H1 (cell line): ENCODE measurements at regions not wholly inside any gene's neighbourhood (a gene's known extent, or its start where the extent isn't known, plus 50 kb on each side); places are given as distances from the start of the nearest gene placed in this dataset.

ENCODE experiments used
- CTCF ChIA-PET: fragments of 300-600 bp; sonication (Branson Sonifier 250); formaldehyde crosslinking; loops from one replicate; lab custom pipeline; 2021; ENCODE audit not compliant: partially characterized antibody; lab: Charles Lee
- POLR2A ChIA-PET: fragments of 300-600 bp; sonication (Branson Sonifier 250); formaldehyde crosslinking; loops from one replicate; lab custom pipeline; 2021; ENCODE audit warnings: inconsistent platforms; ENCODE audit not compliant: partially characterized antibody; lab: Charles Lee
- DNase-seq, 2 experiments: peaks; one replicate each; pipeline versions ENCODE4 v3.0.0 to v3.0.0-alpha.2; 2010 to 2022; ENCODE audit warnings: low spot score in 2 of 2, low read depth in 1 of 2, mixed read lengths in 1 of 2
- FAIRE-seq: peaks from 2 replicates; lab custom pipeline; 2011; peaks lifted over from hg19 to GRCh38; lab: Jason Lieb, UNC
- H2AFZ ChIP-seq: 2 replicates; pipeline ENCODE4 v1.8.1; 2012; ENCODE audit warnings: low read length, inconsistent platforms
- H2AK5ac ChIP-seq: 2 replicates; pipeline ENCODE4 v1.6.1; 2013; ENCODE audit warnings: low read depth, low read length
- H2BK120ac ChIP-seq: replicated peaks from 2 replicates; pipeline ENCODE3; 2013; ENCODE audit warnings: low read depth, low read length, inconsistent platforms
- H2BK12ac ChIP-seq: 2 replicates; pipeline ENCODE4 v1.6.1; 2013; ENCODE audit warnings: low read depth, low read length
- H2BK15ac ChIP-seq: 2 replicates; pipeline ENCODE4 v1.6.1; 2013; ENCODE audit warnings: low read length
- H2BK20ac ChIP-seq: 2 replicates; pipeline ENCODE4 v1.6.1; 2013; ENCODE audit warnings: low read length
- H2BK5ac ChIP-seq: 2 replicates; pipeline ENCODE4 v1.6.1; 2013; ENCODE audit warnings: low read depth, low read length
- H3K14ac ChIP-seq: 2 replicates; pipeline ENCODE4 v1.6.1; 2013; ENCODE audit warnings: inconsistent platforms; ENCODE audit not compliant: insufficient read length
- H3K18ac ChIP-seq: 2 replicates; pipeline ENCODE4 v1.6.1; 2013; ENCODE audit warnings: low read length; ENCODE audit errors: extremely low read depth
- H3K23ac ChIP-seq: 2 replicates; pipeline ENCODE4 v1.6.1; 2013; ENCODE audit warnings: inconsistent platforms; ENCODE audit not compliant: insufficient read length
- H3K23me2 ChIP-seq: 2 replicates; pipeline ENCODE4 v1.6.1; 2013; ENCODE audit warnings: low read depth, low read length
- H3K27ac ChIP-seq: 2 replicates; pipeline ENCODE4 v1.6.1; 2011; ENCODE audit warnings: low read depth, low read length, inconsistent platforms
- H3K27me3 ChIP-seq, 4 experiments: replicated peaks in 1 of 4; 1 replicate in 1 of 4; 2 replicates in 3 of 4; pipeline versions ENCODE4 v1.6.1 to v1.8.1; 2011 to 2013; ENCODE audit warnings: low read length in 3 of 4, mild to moderate bottlenecking in 3 of 4, inconsistent platforms in 2 of 4, mixed read lengths in 2 of 4, moderate library complexity in 1 of 4; ENCODE audit not compliant: control insufficient read depth in 3 of 4, insufficient read depth in 3 of 4; ENCODE audit errors: extremely low read depth in 1 of 4
- H3K36me3 ChIP-seq, 4 experiments: 2 replicates each; pipeline versions ENCODE4 v1.6.1 to v1.8.1; 2011 to 2013; ENCODE audit warnings: mild to moderate bottlenecking in 4 of 4, low read length in 3 of 4, moderate library complexity in 2 of 4, control low read depth in 1 of 4, inconsistent platforms in 1 of 4; ENCODE audit not compliant: insufficient read depth in 4 of 4, control insufficient read depth in 2 of 4
- H3K4ac ChIP-seq: replicated peaks from 2 replicates; pipeline ENCODE3; 2013; ENCODE audit warnings: low read length, low read depth, mixed read lengths, inconsistent platforms; ENCODE audit not compliant: insufficient read length
- H3K4me1 ChIP-seq, 4 experiments: replicated peaks in 1 of 4; 1 replicate in 1 of 4; 2 replicates in 3 of 4; pipeline versions ENCODE4 v1.6.1 to v1.8.1; 2011 to 2013; ENCODE audit warnings: low read length in 3 of 4, inconsistent platforms in 2 of 4, mixed read lengths in 1 of 4; ENCODE audit not compliant: insufficient read depth in 4 of 4, control insufficient read depth in 3 of 4
- H3K4me2 ChIP-seq, 2 experiments: 2 replicates each; pipeline versions ENCODE4 v1.6.1 to v1.8.1; 2011 to 2013; ENCODE audit warnings: low read depth in 2 of 2, low read length in 2 of 2, control low read depth in 1 of 2, inconsistent platforms in 1 of 2, mild to moderate bottlenecking in 1 of 2; ENCODE audit not compliant: insufficient read depth in 1 of 2
- H3K4me3 ChIP-seq, 4 experiments: fragments of 200-600, 300-600 bp in 1 of 4; sonication (generic), shearing (Covaris generic), sonication (Bioruptor Twin) in 1 of 4; 2 replicates each; pipeline versions ENCODE4 v1.5.1 to v1.8.1; 2011 to 2016; ENCODE audit warnings: low read length in 4 of 4, low read depth in 3 of 4, control low read depth in 2 of 4, inconsistent platforms in 2 of 4, mild to moderate bottlenecking in 2 of 4, mixed read lengths in 1 of 4, moderate library complexity in 1 of 4; ENCODE audit not compliant: insufficient read depth in 2 of 4; ENCODE audit errors: extremely low read depth in 1 of 4
- H3K56ac ChIP-seq: replicated peaks from 2 replicates; pipeline ENCODE3; 2013; ENCODE audit warnings: low read depth, mild to moderate bottlenecking, mixed read lengths, low read length, inconsistent platforms; ENCODE audit not compliant: insufficient read length
- H3K79me1 ChIP-seq: 2 replicates; pipeline ENCODE4 v1.6.1; 2013; ENCODE audit warnings: low read depth, low read length, control low read depth
- H3K79me2 ChIP-seq, 2 experiments: 2 replicates each; pipeline versions ENCODE4 v1.6.1 to v1.8.1; 2012 to 2013; ENCODE audit warnings: low read length in 2 of 2, mild to moderate bottlenecking in 2 of 2, inconsistent platforms in 1 of 2; ENCODE audit not compliant: insufficient read depth in 2 of 2, control insufficient read depth in 1 of 2
- H3K9ac ChIP-seq, 4 experiments: replicated peaks in 1 of 4; 1 replicate in 1 of 4; 2 replicates in 3 of 4; pipeline versions ENCODE4 v1.6.1 to v1.8.1; 2011 to 2013; ENCODE audit warnings: low read depth in 3 of 4, low read length in 3 of 4, control low read depth in 2 of 4, mild to moderate bottlenecking in 2 of 4, moderate library complexity in 2 of 4, inconsistent platforms in 1 of 4; ENCODE audit errors: extremely low read depth in 1 of 4
- H3K9me3 ChIP-seq, 2 experiments: 2 replicates each; pipeline versions ENCODE4 v1.6.1 to v1.8.1; 2012 to 2013; ENCODE audit warnings: mild to moderate bottlenecking in 2 of 2, moderate library complexity in 2 of 2, control low read depth in 1 of 2, inconsistent platforms in 1 of 2, low read depth in 1 of 2, low read length in 1 of 2, mixed read lengths in 1 of 2; ENCODE audit not compliant: insufficient read depth in 2 of 2
- H4K20me1 ChIP-seq, 2 experiments: replicated peaks in 1 of 2; 2 replicates each; pipeline versions ENCODE3 to v1.8.1; 2011 to 2013; ENCODE audit warnings: inconsistent platforms in 2 of 2, low read length in 2 of 2, mild to moderate bottlenecking in 1 of 2; ENCODE audit not compliant: insufficient read depth in 2 of 2, control insufficient read depth in 1 of 2
- H4K5ac ChIP-seq: 2 replicates; pipeline ENCODE4 v1.6.1; 2013; ENCODE audit warnings: low read length, low read depth, mixed read lengths, inconsistent platforms; ENCODE audit not compliant: insufficient read length
- H4K8ac ChIP-seq: 2 replicates; pipeline ENCODE4 v1.8.0; 2013; ENCODE audit warnings: mild to moderate bottlenecking, moderate library complexity, low read length, inconsistent platforms; ENCODE audit not compliant: insufficient read depth; ENCODE audit errors: extremely low read depth
- H4K91ac ChIP-seq: replicated peaks from 2 replicates; pipeline ENCODE3; 2013; ENCODE audit warnings: low read length, mixed read lengths, inconsistent platforms; ENCODE audit not compliant: insufficient read length
- HDAC2 ChIP-seq, 2 experiments: fragments of 300-600 bp in 1 of 2; sonication (generic) in 1 of 2; IDR thresholded peaks; 2 replicates each; pipeline ENCODE4 v1.6.1; 2011 to 2012; ENCODE audit warnings: low read depth in 2 of 2, low read length in 2 of 2, mild to moderate bottlenecking in 2 of 2, moderate library complexity in 2 of 2, borderline replicate concordance in 1 of 2, inconsistent platforms in 1 of 2
- RXRA ChIP-seq: IDR thresholded peaks from 2 replicates; pipeline ENCODE4 v1.6.1; 2011; ENCODE audit warnings: low read depth, mild to moderate bottlenecking, low read length, moderate library complexity; ENCODE audit not compliant: insufficient read depth
- SP4 ChIP-seq: IDR thresholded peaks from 2 replicates; pipeline ENCODE4 v1.6.1; 2012; ENCODE audit warnings: low read length, inconsistent platforms
- SUZ12 ChIP-seq: fragments of 200-600 bp; sonication (generic); IDR thresholded peaks from 2 replicates; pipeline ENCODE4 v1.6.1; 2012; ENCODE audit warnings: mild to moderate bottlenecking, inconsistent platforms, low read length, moderate library complexity, mixed read lengths
- USF2 ChIP-seq: IDR thresholded peaks from 2 replicates; pipeline ENCODE4 v1.6.1; 2011; ENCODE audit warnings: low read length, improper control_type of control experiment
- WGBS, 2 experiments: shearing (Covaris generic) in 1 of 2; methylation state at CpG; one replicate each; pipeline versions ENCODE4 v1.1.6 to v1.1.7; 2013 to 2015; ENCODE audit warnings: low lambda C conversion rate in 2 of 2, mixed read lengths in 2 of 2, inconsistent platforms in 1 of 2, low coverage in 1 of 2, missing lambda C conversion rate in 1 of 2; ENCODE audit not compliant: insufficient replicate concordance in 2 of 2, insufficient coverage in 1 of 2, insufficient read length in 1 of 2; ENCODE audit errors: extremely low coverage in 1 of 2, missing lambda C conversion rate in 1 of 2; 5-methylcytosine and 5-hydroxymethylcytosine counted together

GRCh38 chr7:41862261-41862660, 159.4 kb upstream of the INHBA start:
- no peaks in the 10 kb centered on the region; a peak in 1 of 7 replicates for H3K4me1 ChIP-seq
- no peak overlapping the region for H3K23ac ChIP-seq
- no peak overlapping the region for H3K4me3 ChIP-seq
- no peak overlapping the region for H2BK5ac ChIP-seq
- no peaks in the 10 kb centered on the region; a peak in 1 of 8 replicates for H3K36me3 ChIP-seq
- H3K4ac ChIP-seq = no peak overlapping the region
- no peaks in the 10 kb centered on the region for H3K9me3 ChIP-seq
- no peak overlapping the region for H2BK12ac ChIP-seq
- H2BK15ac ChIP-seq = no peak overlapping the region
- POLR2A ChIA-PET = no interaction called here
- no peak for FAIRE-seq
- H3K56ac ChIP-seq = no peak overlapping the region
- H3K14ac ChIP-seq = no peak overlapping the region
- no peaks in the 10 kb centered on the region for H3K79me2 ChIP-seq
- WGBS, 2 experiments = 64 to 100% methylated on average over 1 to 2 of the region's 2 CpGs
- no peak overlapping the region for H3K4me2 ChIP-seq
- H3K9ac ChIP-seq = no peak overlapping the region
- no peaks in the 10 kb centered on the region for H3K27me3 ChIP-seq
- H2AFZ ChIP-seq = no peak overlapping the region
- H3K23me2 ChIP-seq = no peaks in the 10 kb centered on the region
- H4K20me1 ChIP-seq = no peaks in the 10 kb centered on the region
- no peak overlapping the region for H4K91ac ChIP-seq
- no peak for DNase-seq
- no peak overlapping the region for H3K18ac ChIP-seq
- H3K79me1 ChIP-seq = no peaks in the 10 kb centered on the region
- H2BK120ac ChIP-seq = no peak overlapping the region
- no peak overlapping the region for H2AK5ac ChIP-seq
- H4K8ac ChIP-seq = no peak overlapping the region
- H4K5ac ChIP-seq = no peak overlapping the region
- CTCF ChIA-PET = no interaction called here
- H2BK20ac ChIP-seq = no peak overlapping the region
- H3K27ac ChIP-seq = no peak overlapping the region
- TF ChIP-seq USF2 = no peak
- TF ChIP-seq SP4 = no peak
- no peak for TF ChIP-seq HDAC2 (IDR thresholded peaks at IDR 0.05; ENCODE audit: borderline replicate concordance in 1 of 2, low read depth in 2 of 2, low read length in 2 of 2)
- TF ChIP-seq SUZ12 = no peak
- TF ChIP-seq RXRA = no peak
